ENCODE measurements at regions not wholly inside any gene's neighbourhood (a gene's known extent, or its start where the extent isn't known, plus 50 kb on each side); places are given as distances from the start of the nearest gene placed in this dataset.

GRCh38 chr2:2448178-2448577, 117.1 kb upstream of the MYT1L start:
- TF ChIP-seq CTCF (IDR thresholded peaks at IDR 0.05) (no peak), POLR2A (IDR thresholded peaks at IDR 0.05) (no peak)
